Fibroblast of lung (primary cell): ENCODE measurements at regions not wholly inside any gene's neighbourhood (a gene's known extent, or its start where the extent isn't known, plus 50 kb on each side); places are given as distances from the start of the nearest gene placed in this dataset.

Experiments used
- EZH2 ChIP-seq: IDR thresholded peaks from 2 replicates; pipeline ENCODE4 v1.5.1; 2012; ENCODE audit warnings: low read length, control low read depth, mild to moderate bottlenecking; ENCODE audit errors: missing control alignments
- TF ChIP-seq, protein P1 (sequence below), 2 donors: IDR thresholded peaks in 1 of 2; conservative IDR thresholded peaks in 1 of 2; 1 replicate in 1 of 2; 2 replicates in 1 of 2; pipeline ENCODE4 v1.5.1; 2011 to 2012; ENCODE audit warnings: low read length in 2 of 2, control low read depth in 1 of 2, inconsistent platforms in 1 of 2, low read depth in 1 of 2, mild to moderate bottlenecking in 1 of 2

DNA sequence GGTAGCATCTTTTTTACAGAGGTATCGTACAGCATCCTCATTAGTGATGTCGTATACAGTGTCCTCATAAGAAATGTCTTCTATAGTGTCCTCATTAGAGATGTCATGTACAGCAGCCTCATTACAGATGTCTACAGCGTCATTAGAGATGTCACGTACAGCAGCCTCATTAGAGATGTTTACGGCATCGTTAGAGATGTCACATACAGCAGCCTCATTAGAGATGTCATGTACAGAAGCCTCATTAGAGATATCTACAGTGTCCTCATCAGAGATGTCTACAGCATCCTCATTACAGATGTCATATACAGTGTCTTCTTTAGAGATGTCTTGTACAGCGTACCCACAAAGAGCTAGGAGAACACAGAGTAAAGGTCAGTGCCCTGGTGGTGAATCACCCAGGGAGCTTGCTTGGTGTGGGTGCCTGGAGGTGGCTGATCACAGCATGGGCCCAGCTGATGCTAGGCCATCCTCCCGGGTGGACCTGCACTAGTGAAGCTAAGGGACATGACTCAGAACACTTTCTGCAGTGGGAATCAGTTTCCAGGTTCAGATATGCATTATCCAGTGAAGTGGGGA is 109.2 kb downstream of the IGLL1 start:
- TF ChIP-seq, protein P1, sequence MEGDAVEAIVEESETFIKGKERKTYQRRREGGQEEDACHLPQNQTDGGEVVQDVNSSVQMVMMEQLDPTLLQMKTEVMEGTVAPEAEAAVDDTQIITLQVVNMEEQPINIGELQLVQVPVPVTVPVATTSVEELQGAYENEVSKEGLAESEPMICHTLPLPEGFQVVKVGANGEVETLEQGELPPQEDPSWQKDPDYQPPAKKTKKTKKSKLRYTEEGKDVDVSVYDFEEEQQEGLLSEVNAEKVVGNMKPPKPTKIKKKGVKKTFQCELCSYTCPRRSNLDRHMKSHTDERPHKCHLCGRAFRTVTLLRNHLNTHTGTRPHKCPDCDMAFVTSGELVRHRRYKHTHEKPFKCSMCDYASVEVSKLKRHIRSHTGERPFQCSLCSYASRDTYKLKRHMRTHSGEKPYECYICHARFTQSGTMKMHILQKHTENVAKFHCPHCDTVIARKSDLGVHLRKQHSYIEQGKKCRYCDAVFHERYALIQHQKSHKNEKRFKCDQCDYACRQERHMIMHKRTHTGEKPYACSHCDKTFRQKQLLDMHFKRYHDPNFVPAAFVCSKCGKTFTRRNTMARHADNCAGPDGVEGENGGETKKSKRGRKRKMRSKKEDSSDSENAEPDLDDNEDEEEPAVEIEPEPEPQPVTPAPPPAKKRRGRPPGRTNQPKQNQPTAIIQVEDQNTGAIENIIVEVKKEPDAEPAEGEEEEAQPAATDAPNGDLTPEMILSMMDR (conservative IDR thresholded peaks at IDR 0.05 in 1 of 2, IDR thresholded peaks at IDR 0.05 in 1 of 2; ENCODE audit: low read depth in 1 of 2, low read length in 2 of 2): no peak
- no peak for TF ChIP-seq EZH2
